Stimulated activated CD4-positive, alpha-beta T cell treated with anti-CD3 and anti-CD28 coated beads, Interleukin-1b, Interleukin-23, amount 100 ng/mL, for 24 hours (primary cell): ENCODE measurements at regions not wholly inside any gene's neighbourhood (a gene's known extent, or its start where the extent isn't known, plus 50 kb on each side); places are given as distances from the start of the nearest gene placed in this dataset.
"Not testable (repeated sequence)": the region's sequence is repeated elsewhere in the genome, so short reads cannot be mapped to it uniquely, and the experiment has no call there.

Source experiments
- DNase-seq, 4 experiments: peaks; one replicate each; pipeline ENCODE4 v3.0.0-alpha.2; 2020; ENCODE audit warnings: low read depth in 4 of 4, low spot score in 1 of 4

- DNase-seq: no peak
Measured at GRCh38 chr13:76296751-76297150, 589.5 kb downstream of the KCTD12 start.

DNA sequence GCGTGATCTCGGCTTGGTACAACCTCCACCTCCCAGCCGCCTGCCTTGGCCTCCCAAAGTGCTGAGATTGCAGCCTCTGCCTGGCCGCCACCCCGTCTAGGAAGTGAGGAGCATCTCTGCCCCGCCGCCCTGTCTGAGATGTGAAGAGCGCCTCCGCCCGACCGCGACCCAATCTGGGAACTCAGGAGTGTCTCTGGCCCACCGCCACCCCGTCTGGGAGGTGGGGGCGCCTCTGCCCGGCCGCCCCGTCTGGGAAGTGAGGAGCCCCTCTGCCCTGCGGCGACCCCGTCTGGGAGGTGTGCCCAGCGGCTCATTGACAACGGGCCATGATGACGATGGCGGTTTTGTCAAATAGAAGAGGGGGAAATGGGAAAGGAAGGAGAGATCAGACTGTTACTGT lies 591.2 kb downstream of the KCTD12 start:
- not testable (repeated sequence) for DNase-seq

GRCh38 chr13:76293751-76294150 lies 592.5 kb downstream of the KCTD12 start:
- no peak for DNase-seq

DNA sequence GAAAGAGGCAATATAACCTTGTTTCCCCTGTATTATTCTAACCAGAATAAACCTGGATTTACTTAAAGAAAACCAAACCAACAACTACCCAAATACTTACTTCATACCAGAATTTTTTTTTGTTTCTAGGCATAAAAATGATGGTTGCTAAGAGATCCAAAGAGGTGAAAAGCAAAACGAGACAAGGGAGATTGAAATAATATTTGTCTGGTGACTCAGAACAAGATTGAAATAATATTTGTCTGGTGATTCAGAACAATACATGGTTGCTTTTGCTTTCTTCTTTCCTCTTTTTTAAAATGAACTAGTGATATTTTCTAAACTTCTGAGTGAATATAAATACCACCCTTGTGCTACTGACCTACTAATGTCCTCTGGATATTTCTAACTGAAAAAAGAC lies 592.9 kb downstream of the KCTD12 start:
- DNase-seq: no peak

GRCh38 chr13:76292726-76293125 lies 593.5 kb downstream of the KCTD12 start:
- no peak for DNase-seq

- DNase-seq: no peak
Measured at GRCh38 chr13:76292031-76292430, 594.2 kb downstream of the KCTD12 start.

DNA sequence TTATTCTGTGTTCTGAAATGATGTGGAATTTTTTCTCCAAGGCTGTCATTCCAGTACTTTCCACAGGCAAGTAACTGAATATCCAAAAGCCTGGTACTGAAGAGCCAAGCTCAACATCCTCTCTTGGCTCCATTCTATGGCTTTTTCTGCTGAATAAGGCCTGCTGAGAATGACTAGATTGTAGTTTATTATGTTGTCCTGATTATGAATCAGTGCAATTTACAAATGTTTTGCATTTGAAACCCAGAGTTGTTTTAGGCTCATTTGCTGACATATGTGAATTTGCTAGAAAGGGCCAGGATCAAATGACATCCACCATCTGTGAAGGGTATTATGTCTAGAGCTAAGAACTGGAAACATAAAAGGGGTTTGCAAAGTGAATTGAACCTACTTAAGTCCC lies 596.6 kb downstream of the KCTD12 start:
- DNase-seq: no peak

DNA sequence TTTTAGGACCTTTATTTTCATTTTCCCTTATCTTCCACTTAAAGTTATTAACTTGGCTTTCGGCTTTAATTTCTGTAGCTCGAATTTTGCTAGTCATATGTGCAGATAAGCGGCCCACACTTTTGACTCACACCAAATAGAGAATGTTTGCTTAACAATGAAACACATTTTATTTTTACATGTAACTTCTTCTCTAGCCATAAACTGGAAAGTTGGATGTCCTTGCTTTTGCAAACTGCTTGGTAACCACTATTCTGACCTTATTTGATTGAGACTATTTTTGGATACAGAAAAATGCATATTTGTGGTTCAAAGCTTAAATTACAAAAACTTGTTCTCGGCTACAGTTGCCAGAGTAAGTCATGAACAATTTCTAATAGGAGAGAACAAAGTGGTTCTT lies 600.0 kb downstream of the KCTD12 start:
- DNase-seq: no peak

GRCh38 chr13:76285463-76285862 lies 600.7 kb downstream of the KCTD12 start:
- DNase-seq: no peak

- not testable (repeated sequence) for DNase-seq
Measured at GRCh38 chr13:76279766-76280165, 606.4 kb downstream of the KCTD12 start.

- no peak for DNase-seq
Measured at GRCh38 chr13:76271728-76272232, 614.4 kb downstream of the KCTD12 start.

GRCh38 chr13:76268307-76268706 lies 617.9 kb downstream of the KCTD12 start:
- not testable (repeated sequence) for DNase-seq

DNA sequence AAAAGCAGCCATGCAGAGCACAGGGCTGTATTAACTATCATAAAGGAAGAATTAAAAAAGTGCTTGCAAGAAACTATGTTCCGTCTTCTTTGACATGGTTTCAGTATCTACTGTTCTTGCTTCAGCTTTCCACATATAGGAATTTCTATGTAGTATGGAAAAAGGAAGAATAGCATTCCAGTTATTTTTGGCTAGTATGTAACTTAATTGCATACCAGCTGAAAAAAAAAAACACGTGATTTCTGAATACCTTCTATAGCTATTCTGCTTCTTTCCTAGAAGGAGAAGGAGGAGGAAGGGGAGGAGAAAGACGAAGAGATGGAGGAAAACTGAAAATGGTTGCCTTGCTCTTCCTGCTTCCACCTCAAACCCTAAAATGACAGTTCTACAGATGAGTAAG lies 619.0 kb downstream of the KCTD12 start:
- DNase-seq: no peak

DNA sequence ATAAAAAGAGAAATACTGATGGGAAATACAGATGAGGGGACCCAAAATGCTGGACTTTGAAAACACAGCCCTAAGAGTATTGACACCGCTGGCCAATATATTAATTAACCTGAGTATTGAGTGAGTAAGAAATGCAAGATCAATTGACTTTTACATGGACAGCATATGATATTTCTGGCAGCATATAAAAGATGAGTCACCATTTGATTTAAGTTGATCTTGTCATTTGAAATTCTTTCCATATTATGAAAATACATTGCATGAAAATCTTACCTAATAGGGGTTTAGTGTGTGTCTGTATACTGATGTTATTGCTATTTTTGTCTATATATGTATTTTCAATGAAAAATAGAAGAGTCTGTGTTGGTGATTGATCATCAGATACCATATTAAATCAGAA lies 619.6 kb downstream of the KCTD12 start:
- no peak for DNase-seq

DNA sequence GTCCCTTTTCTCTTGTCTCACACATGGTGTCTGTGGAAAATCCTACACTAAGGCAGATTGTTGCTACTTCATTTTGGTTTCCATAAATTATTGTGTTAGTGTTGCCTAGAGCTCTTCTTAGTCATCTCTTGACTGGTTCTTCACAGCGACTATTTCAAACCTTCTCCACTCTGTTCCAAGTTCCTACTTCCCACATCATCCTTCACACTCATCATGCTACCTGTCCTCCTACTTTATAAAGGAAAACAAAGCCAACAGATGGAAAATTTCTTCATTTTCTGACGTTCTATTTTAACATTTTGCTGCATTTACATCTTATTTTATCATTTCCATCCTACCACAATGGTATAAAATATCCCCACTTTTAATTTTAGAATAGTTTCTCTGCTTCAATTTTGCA lies 614.1 kb downstream of the LMO7 start:
- DNase-seq: no peak

DNA sequence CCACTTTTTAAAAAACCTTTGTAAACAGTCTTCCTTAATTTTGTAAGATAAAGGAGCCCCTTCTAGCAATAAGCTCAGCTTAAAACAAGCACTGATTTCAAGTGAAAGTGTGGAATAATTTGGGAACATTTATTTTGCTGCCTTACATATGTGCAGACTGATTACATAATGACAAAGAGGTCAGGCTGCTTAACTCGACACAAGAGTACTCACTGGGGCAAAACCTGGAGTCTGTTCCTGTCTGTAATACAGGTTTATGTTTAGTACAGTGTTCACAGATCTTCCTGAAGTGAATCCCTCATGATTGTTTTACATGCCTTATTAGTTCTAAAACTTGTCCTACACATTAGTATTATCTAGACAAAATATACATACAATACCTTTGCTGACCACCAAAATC lies 609.8 kb downstream of the LMO7 start:
- no peak for DNase-seq

DNA sequence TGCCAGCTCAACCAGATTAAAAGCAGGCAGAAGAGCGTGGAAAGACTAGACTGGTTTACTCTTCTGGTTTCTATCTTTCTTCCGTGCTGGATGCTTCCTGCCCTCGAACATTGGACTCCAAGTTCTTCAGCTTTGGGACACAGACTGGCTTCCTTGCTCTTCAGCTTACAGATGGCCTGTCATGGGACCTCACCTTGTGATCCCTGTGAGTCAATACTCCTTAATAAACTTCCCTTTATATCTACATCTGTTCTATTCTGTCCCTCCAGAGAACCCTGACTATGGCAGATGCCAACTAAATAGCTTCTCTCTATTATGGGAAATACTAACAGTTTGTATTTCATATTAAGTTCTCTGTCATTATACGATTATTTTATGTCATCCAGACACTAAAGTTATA lies 609.1 kb downstream of the LMO7 start:
- DNase-seq: no peak

- DNase-seq: not testable (repeated sequence)
Measured at GRCh38 chr13:76243120-76243519, 607.0 kb downstream of the LMO7 start.

DNA sequence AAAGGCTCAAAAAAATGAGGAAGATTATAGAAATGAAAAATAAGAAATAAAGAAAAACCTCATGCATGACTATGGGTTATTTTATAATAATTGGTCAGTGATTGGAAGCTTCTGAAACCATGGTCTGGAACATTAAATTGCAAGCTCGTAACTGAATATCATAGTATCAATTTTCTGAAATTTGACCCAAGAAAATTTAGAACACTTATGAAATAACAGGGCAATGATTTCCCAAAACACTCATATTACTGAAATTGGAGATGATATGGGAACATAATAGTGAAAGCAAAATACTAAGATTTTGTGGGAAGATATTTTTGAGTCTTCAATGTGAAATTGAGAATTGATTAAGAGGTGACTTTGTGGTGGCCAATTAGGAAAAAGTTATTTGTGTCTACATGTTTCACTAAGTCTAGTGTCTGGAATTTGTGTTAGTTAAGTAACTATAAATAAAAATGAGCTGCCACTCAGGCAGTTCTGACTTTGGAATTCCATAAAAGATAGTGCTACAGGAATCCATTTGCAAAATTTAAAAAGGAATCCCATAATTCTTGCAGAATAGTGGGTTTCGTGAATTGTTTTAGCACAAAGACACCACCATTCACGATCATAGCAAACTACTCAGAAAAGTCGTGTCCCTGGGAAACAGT lies 603.0 kb downstream of the LMO7 start:
- no peak for DNase-seq

DNA sequence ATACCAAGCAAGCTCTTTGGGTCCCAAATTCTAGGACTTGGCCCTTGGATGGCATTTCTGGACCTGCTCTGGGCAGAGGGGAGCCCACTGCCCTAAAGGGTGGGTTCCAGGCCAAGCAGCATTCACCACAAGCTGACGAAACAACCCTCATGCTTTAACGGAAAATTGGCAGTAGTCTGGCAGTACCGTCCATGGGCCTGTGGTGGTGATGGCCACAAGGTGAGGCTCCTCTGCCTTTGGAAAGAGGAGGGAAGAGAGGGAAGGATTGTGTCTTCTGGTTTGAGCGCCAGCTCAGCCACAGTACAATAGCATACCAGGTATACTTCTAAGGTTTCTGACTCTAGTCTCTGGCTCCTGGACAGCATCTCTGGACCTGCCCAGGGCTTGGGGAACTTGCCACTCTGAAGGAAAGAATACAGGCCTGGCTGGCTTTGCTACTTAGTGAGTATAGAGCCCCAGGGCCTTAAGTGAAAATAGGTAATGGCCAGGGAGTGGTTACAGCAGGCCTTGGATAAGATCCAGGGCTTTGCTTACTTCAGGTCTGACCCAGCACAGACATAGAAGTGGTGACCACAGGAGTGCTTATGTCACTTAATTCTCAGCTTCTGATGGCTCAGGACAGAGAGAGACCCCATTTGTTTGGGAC lies 595.5 kb downstream of the LMO7 start:
- no peak for DNase-seq

GRCh38 chr13:76229281-76229680 lies 593.2 kb downstream of the LMO7 start:
- no peak for DNase-seq

DNA sequence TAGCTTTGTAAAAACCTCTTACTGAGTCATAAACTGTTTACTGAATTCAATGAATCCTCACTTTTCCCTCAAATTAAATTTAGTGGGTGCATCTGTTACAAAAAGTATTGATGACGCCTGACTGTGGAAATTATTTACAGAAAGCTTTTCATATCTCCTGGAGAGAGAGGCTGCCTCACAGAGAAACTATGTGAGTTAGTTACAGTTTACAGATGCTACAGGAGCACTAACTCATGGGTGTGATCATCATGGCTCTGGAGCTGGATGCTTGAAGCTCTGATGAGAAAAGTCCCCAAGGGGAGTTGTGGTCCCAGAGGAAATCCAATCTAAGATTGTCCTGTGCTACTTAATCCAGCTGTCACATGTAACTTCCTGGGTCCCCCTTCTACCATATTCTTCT lies 590.8 kb downstream of the LMO7 start:
- no peak for DNase-seq
